Spleen (tissue), 11 donors: ENCODE measurements at regions not wholly inside any gene's neighbourhood (a gene's known extent, or its start where the extent isn't known, plus 50 kb on each side); places are given as distances from the start of the nearest gene placed in this dataset.
"Not testable (repeated sequence)": the region's sequence is repeated elsewhere in the genome, so short reads cannot be mapped to it uniquely, and the experiment has no call there.

ENCODE experiments used
- DNase-seq: peaks from one replicate; pipeline ENCODE4 v3.0.0-alpha.2; 2020
- H3K27ac ChIP-seq, 8 donors: fragments of 200-600 bp; sonication (generic) in 7 of 8; 1 replicate in 4 of 8; 2 replicates in 4 of 8; pipeline versions ENCODE4 v1.5.0 to v1.8.0; 2016 to 2021; ENCODE audit warnings: inconsistent platforms in 4 of 8, mild to moderate bottlenecking in 4 of 8, moderate library complexity in 1 of 8
- H3K27me3 ChIP-seq, 7 donors: fragments of 200-600 bp; sonication (generic) in 6 of 7; replicated peaks in 1 of 7; 1 replicate in 4 of 7; 2 replicates in 3 of 7; pipeline versions ENCODE4 v1.5.0 to v1.8.0; 2016 to 2021; ENCODE audit warnings: inconsistent platforms in 3 of 7, mild to moderate bottlenecking in 1 of 7
- H3K36me3 ChIP-seq, 6 donors: fragments of 200-600 bp; sonication (generic) in 5 of 6; 1 replicate in 4 of 6; 2 replicates in 2 of 6; pipeline versions ENCODE4 v1.5.0 to v1.8.0; 2016 to 2021; ENCODE audit warnings: inconsistent platforms in 2 of 6
- H3K4me1 ChIP-seq, 6 donors: fragments of 200-600 bp; sonication (generic) in 5 of 6; 1 replicate in 3 of 6; 2 replicates in 3 of 6; pipeline versions ENCODE4 v1.5.0 to v1.8.0; 2016 to 2021; ENCODE audit warnings: inconsistent platforms in 3 of 6
- H3K4me3 ChIP-seq, 8 donors: fragments of 200-600 bp; sonication (generic) in 7 of 8; 1 replicate in 4 of 8; 2 replicates in 4 of 8; pipeline versions ENCODE4 v1.5.0 to v1.8.0; 2016 to 2021; ENCODE audit warnings: inconsistent platforms in 4 of 8, mild to moderate bottlenecking in 4 of 8, moderate library complexity in 2 of 8
- H3K9me3 ChIP-seq, 8 donors: fragments of 200-600 bp; sonication (generic) in 7 of 8; 1 replicate in 4 of 8; 2 replicates in 4 of 8; pipeline versions ENCODE4 v1.5.0 to v1.8.0; 2016 to 2021; ENCODE audit warnings: inconsistent platforms in 4 of 8
- CTCF ChIP-seq, 11 experiments: fragments of 200-600 bp in 7 of 11; fragments of 450-650 bp in 4 of 11; sonication (generic) in 4 of 11; IDR thresholded peaks in 8 of 11; conservative IDR thresholded peaks in 3 of 11; 1 replicate in 7 of 11; 2 replicates in 4 of 11; pipeline versions ENCODE4 v1.4.0 to v1.8.0; 2016 to 2021; ENCODE audit warnings: antibody characterized with exemption in 11 of 11, inconsistent platforms in 4 of 11, mild to moderate bottlenecking in 1 of 11
- POLR2A ChIP-seq, 3 donors: fragments of 450-650 bp; IDR thresholded peaks; one replicate each; pipeline ENCODE4 v1.5.1; 2017; ENCODE audit warnings: antibody characterized with exemption in 3 of 3, mild to moderate bottlenecking in 1 of 3
- POLR2AphosphoS5 ChIP-seq, 3 donors: sonication (generic); formaldehyde crosslinking; IDR thresholded peaks; one replicate each; pipeline ENCODE4 v1.5.1; 2017; ENCODE audit warnings: antibody characterized with exemption in 3 of 3
- WGBS, 5 donors: extraction: QIAGEN DNeasy Blood & Tissue Kit in 3 of 5; methylation state at CpG; one replicate each; pipeline versions ENCODE4 v1.1.5 to v1.1.7; 2013 to 2018; 5-methylcytosine and 5-hydroxymethylcytosine counted together
- intact Hi-C: fragments of 100-400 bp; cut with DNase I; formaldehyde crosslinking; loops from one replicate; pipeline ENCODE4 v1.15.0; 2023; ENCODE audit warnings: low total_unique reads
- donor health status: healthy with polysubstance abuse.
- donor health status: DM: no; HTN: no; CAD: no; lungs with moderate emphysema.
- donor health status: DM: no; HTN: no; CAD: no.
- donor health status: Bipolar disorder and iron deficiency.
- donor health status: healthy.
- donor health status: DM: no; HTN: no; CAD: no.
- donor health status: DM: yes; HTN: yes; CAD: no.

DNA sequence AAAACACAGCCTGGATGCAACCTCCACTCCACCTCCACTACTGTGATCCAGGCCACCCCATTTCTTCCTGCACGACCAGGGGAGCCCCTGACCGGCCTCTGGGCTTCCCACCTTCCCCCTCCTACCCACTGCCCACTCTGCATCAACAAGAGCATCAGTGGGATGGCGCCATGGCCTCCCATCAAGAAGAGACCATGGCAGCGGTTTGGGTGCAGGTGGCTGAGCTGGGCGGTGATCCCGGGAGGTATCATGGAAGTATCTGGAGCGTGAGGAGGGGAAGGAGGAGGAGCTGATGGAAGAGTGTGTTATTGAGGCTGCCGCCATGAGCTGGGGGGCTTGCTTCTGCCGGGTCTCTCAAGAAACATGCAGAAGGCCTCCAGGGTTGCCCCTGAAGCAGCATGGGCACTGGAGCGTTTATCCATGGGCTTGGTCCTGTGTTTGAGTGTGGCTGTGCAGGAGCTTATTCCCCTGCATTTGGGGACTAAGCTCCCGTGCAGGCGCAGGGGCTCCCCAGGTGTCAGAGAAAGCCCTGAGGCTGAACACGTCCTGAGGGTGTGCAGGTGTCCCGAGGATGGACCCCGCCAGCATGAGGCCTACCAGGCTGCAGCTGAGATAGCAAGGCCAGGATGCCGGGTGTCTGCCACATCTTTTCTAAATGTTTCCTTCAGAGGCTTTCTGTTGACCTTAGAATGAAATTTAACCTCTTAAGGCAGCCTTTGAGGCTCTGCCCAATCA is 99.2 kb upstream of the PCBD1 start:
- no peaks in the 10 kb centered on the region for H3K27me3 ChIP-seq
- H3K36me3 ChIP-seq: no peaks in the 10 kb centered on the region
- intact Hi-C loops: no loop called here
- no peak overlapping the region for H3K27ac ChIP-seq
- TF ChIP-seq POLR2AphosphoS5 (IDR thresholded peaks at IDR 0.05): no peak
- TF ChIP-seq CTCF (IDR thresholded peaks at IDR 0.05 in 8 of 11, conservative IDR thresholded peaks at IDR 0.05 in 3 of 11): no peak
- TF ChIP-seq POLR2A (IDR thresholded peaks at IDR 0.05): no peak
- H3K9me3 ChIP-seq: no peaks in the 10 kb centered on the region
- peak; percentile 59 for DNase-seq
- H3K4me3 ChIP-seq: no peak overlapping the region
- H3K4me1 ChIP-seq: peaks cover 0 to 9% (median 0%) of the 10 kb centered on the region in 6 donors
- WGBS, 5 donors: 82 to 93% (median 87%) methylated on average over 15 to 16 of the region's 16 CpGs

DNA sequence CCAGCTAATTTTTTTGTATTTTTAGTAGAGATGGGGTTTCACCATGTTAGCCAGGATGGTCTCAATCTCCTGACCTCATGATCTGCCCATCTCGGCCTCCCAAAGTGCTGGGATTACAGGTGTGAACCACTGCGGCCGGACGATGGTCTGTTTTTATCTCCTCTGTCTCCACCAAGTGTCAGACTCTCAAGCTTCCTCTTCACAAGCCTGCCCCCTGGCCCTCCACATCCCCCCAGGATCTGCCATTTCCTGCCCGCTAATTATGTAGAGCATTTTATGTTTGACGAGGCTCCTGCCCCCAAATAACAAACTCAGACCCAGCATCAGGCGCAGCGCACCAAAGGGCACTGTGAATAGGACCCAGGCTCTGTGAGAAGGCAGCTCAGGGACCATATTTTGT is 101.8 kb upstream of the PCBD1 start:
- H3K4me3 ChIP-seq, H3K36me3 ChIP-seq, H3K4me1 ChIP-seq, H3K27me3 ChIP-seq, H3K9me3 ChIP-seq, H3K27ac ChIP-seq, intact Hi-C loops: not testable (repeated sequence)
- peak; percentile 24 for DNase-seq
- 56 to 79% (median 67%) methylated on average over 8 of the region's 8 CpGs for WGBS, 5 donors

- H3K27me3 ChIP-seq: no peaks in the 10 kb centered on the region
- WGBS, 5 donors: 74 to 96% (median 92%) methylated on average over 6 of the region's 6 CpGs
- peaks cover 0 to 6% (median 0%) of the 10 kb centered on the region in 6 donors for H3K4me1 ChIP-seq
- peak; percentile 40 for DNase-seq
- no peaks in the 10 kb centered on the region for H3K36me3 ChIP-seq
- intact Hi-C loops: no loop called here
- no peaks in the 10 kb centered on the region for H3K9me3 ChIP-seq
- no peak overlapping the region for H3K4me3 ChIP-seq
- TF ChIP-seq POLR2A (IDR thresholded peaks at IDR 0.05): no peak
- TF ChIP-seq CTCF (IDR thresholded peaks at IDR 0.05 in 8 of 11, conservative IDR thresholded peaks at IDR 0.05 in 3 of 11): no peak
- TF ChIP-seq POLR2AphosphoS5 (IDR thresholded peaks at IDR 0.05): no peak
- no peak overlapping the region for H3K27ac ChIP-seq
Measured at GRCh38 chr10:70990681-70991080, 102.3 kb upstream of the PCBD1 start.

DNA sequence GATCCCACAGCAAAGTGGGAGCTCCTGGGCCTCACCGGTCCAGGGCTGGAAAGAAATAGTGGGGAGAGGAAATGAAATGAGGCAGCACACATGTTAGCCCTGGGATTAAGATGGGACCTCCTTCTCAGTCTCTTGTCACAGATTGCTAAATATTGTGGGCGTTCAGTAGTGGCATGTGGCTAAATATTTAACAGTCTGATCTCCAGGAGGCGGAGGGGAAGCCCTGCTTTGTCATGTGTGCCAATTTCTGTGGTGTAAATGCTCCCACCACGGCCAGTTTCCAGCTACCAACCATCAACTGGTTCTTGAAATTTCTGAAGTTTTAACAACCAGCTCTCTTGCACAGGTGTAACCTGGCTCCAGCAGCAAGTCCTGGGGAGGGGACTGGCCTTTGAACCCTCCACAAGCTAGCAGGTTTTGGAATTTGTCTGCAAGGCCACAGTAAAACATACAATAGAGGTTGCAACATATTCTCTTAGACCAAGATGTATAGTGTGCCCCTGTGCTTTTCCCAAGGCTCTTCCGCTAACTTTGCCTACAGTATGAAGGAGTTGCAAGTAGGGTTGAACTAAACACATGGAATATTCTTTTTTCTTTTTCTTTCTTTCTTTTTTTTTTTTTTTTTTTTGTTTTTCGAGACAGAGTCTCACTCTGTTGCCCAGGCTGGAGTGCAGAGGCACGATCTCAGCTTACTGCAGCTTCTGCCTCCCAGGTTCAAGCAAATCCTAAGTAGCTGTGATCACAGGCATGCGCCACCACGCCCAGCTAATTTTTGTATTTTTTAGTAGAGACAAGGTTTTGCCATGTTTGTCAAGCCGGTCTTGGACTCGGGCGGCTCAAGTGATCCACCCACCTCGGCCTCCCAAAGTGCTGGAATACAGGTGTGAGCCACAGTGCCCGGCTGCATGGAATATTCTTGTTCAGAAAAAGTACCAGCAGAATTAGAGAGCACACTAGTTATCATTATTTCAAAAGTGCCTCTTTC is 103.1 kb upstream of the PCBD1 start:
- Histone ChIP-seq H3K4me3 (no peak overlapping the region), H3K9me3 (no peaks in the 10 kb centered on the region), H3K27me3 (no peaks in the 10 kb centered on the region), H3K4me1 (peaks cover 0 to 6% (median 0%) of the 10 kb centered on the region in 6 donors), H3K27ac (no peak overlapping the region), H3K36me3 (no peaks in the 10 kb centered on the region)
- WGBS, 5 donors: 81 to 92% (median 84%) methylated on average over 14 of the region's 14 CpGs
- TF ChIP-seq CTCF (IDR thresholded peaks at IDR 0.05 in 8 of 11, conservative IDR thresholded peaks at IDR 0.05 in 3 of 11) (no peak), POLR2A (IDR thresholded peaks at IDR 0.05) (no peak), POLR2AphosphoS5 (IDR thresholded peaks at IDR 0.05) (no peak)
- intact Hi-C loops: no loop called here
- DNase-seq: peak; percentile 35
